ENCODE measurements at regions not wholly inside any gene's neighbourhood (a gene's known extent, or its start where the extent isn't known, plus 50 kb on each side); places are given as distances from the start of the nearest gene placed in this dataset.
"Not testable (repeated sequence)": the region's sequence is repeated elsewhere in the genome, so short reads cannot be mapped to it uniquely, and the experiment has no call there.

DNA sequence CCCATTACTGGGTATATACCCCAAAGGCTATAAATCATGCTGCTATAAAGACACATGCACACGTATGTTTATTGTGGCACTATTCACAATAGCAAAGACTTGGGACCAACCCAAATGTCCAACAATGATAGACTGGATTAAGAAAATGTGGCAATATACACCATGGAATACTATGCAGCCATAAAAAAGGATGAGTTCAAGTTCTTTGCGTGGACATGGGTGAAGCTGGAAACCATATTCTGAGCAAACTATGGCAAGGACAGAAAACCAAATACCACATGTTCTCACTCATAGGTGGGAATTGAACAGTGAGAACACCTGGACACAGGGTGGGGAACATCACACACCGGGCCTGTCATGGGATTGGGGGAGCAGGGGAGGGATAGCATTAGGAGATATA is 54.4 kb upstream of the MUCL1 start:
- POLR2A ChIA-PET (ENCODE audit: unreplicated experiment); H3K4me1 ChIP-seq (replicated peaks; ENCODE audit: insufficient read depth); H3K9me3 ChIP-seq (ENCODE audit: insufficient read depth, low read depth); H3K4me2 ChIP-seq; H3K79me2 ChIP-seq (ENCODE audit: low read depth); H3K36me3 ChIP-seq (ENCODE audit: low read depth); H3K27ac ChIP-seq; BruUV-seq (replicated peaks); DNase-seq; H3K4me3 ChIP-seq; CTCF ChIA-PET; H3K9me2 ChIP-seq (ENCODE audit: insufficient read depth); H3F3A ChIP-seq (ENCODE audit: insufficient read depth, low read depth); H2AFZ ChIP-seq; H4K20me1 ChIP-seq (ENCODE audit: insufficient read depth); intact Hi-C loops (cut with micrococcal nuclease; ENCODE audit: unreplicated experiment): not testable (repeated sequence)
- H3K27me3 ChIP-seq (ENCODE audit: insufficient read depth, low read depth) = 0 out of 2 replicates have a peak, but pooled peaks cover 17% of the 10 kb centered on the region

DNA sequence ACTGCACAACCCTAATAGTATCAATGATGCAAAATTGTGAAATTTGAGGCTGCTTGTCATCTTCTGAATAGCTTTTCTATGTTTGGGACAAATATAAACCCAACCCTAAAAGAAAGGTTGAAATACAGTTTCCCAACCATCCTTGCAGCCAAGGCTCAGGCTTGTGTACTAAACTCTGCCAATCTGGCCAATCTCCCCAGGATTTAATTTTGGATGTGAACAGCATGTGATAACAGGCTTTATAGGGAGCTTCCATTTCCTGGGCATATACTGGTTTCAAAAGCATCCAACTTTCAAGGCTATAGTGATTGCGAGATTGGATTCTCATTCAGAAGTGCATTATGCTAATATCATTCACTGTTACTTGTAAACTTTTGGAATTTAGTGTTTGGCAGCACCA is 55.7 kb upstream of the MUCL1 start:
- Histone ChIP-seq H3K27ac (no peak overlapping the region), H3F3A (ENCODE audit: insufficient read depth, low read depth) (no peaks in the 10 kb centered on the region), H3K79me2 (ENCODE audit: low read depth) (no peaks in the 10 kb centered on the region), H3K4me2 (no peak overlapping the region), H3K4me1 (replicated peaks; ENCODE audit: insufficient read depth) (no peaks in the 10 kb centered on the region), H3K9me3 (ENCODE audit: insufficient read depth, low read depth) (no peaks in the 10 kb centered on the region), H3K27me3 (ENCODE audit: insufficient read depth, low read depth) (0 out of 2 replicates have a peak, but pooled peaks cover 11% of the 10 kb centered on the region), H2AFZ (no peak overlapping the region), H3K9me2 (ENCODE audit: insufficient read depth) (no peaks in the 10 kb centered on the region), H4K20me1 (ENCODE audit: insufficient read depth) (no peaks in the 10 kb centered on the region), H3K36me3 (ENCODE audit: low read depth) (no peaks in the 10 kb centered on the region), H3K4me3 (no peak overlapping the region)
- no peak for DNase-seq
- no peak for TF ChIP-seq EZH2 (IDR thresholded peaks at IDR 0.05; ENCODE audit: low read depth)
- TF ChIP-seq, protein P1, sequence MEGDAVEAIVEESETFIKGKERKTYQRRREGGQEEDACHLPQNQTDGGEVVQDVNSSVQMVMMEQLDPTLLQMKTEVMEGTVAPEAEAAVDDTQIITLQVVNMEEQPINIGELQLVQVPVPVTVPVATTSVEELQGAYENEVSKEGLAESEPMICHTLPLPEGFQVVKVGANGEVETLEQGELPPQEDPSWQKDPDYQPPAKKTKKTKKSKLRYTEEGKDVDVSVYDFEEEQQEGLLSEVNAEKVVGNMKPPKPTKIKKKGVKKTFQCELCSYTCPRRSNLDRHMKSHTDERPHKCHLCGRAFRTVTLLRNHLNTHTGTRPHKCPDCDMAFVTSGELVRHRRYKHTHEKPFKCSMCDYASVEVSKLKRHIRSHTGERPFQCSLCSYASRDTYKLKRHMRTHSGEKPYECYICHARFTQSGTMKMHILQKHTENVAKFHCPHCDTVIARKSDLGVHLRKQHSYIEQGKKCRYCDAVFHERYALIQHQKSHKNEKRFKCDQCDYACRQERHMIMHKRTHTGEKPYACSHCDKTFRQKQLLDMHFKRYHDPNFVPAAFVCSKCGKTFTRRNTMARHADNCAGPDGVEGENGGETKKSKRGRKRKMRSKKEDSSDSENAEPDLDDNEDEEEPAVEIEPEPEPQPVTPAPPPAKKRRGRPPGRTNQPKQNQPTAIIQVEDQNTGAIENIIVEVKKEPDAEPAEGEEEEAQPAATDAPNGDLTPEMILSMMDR (conservative IDR thresholded peaks at IDR 0.05) = no peak
- CTCF ChIA-PET = no interaction called here
- no TSS peak for BruUV-seq (replicated peaks)
- POLR2A ChIA-PET (ENCODE audit: unreplicated experiment) = no interaction called here
- intact Hi-C loops (cut with micrococcal nuclease; ENCODE audit: unreplicated experiment) = no loop called here

DNA sequence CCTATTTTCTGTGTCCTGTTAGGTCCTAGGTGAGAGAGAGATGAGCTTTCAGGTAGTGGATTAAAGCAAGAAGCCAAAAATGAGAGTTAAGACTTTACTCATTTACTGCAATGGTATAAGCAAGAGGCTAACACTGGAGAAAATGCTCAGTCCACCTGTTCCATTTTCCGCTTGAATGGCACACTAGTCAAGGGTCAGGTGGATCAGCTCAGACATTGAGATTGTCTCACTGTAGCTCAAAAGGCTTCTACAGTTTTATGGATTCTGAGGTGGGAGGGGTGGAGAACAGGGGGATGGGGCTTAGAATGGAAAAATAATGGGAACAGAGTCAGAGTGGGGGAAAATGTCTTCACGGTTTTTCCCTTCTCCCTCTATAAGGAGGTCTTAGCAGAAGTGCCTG is 57.3 kb upstream of the MUCL1 start:
- intact Hi-C loops (cut with micrococcal nuclease; ENCODE audit: unreplicated experiment) = no loop called here
- CTCF ChIA-PET = no interaction called here
- Histone ChIP-seq H3F3A (ENCODE audit: insufficient read depth, low read depth) (no peaks in the 10 kb centered on the region), H3K27me3 (ENCODE audit: insufficient read depth, low read depth) (0 out of 2 replicates have a peak, but pooled peaks cover 1% of the 10 kb centered on the region), H3K4me3 (no peak overlapping the region), H3K9me3 (ENCODE audit: insufficient read depth, low read depth) (no peaks in the 10 kb centered on the region), H2AFZ (no peak overlapping the region), H3K79me2 (ENCODE audit: low read depth) (no peaks in the 10 kb centered on the region), H4K20me1 (ENCODE audit: insufficient read depth) (no peaks in the 10 kb centered on the region), H3K9me2 (ENCODE audit: insufficient read depth) (no peaks in the 10 kb centered on the region), H3K27ac (no peak overlapping the region), H3K4me1 (replicated peaks; ENCODE audit: insufficient read depth) (no peaks in the 10 kb centered on the region), H3K36me3 (ENCODE audit: low read depth) (no peaks in the 10 kb centered on the region), H3K4me2 (no peak overlapping the region)
- no peak for DNase-seq
- no TSS peak for BruUV-seq (replicated peaks)
- POLR2A ChIA-PET (ENCODE audit: unreplicated experiment) = no interaction called here
- TF ChIP-seq EZH2 (IDR thresholded peaks at IDR 0.05; ENCODE audit: low read depth) = no peak
- TF ChIP-seq, protein P1 (conservative IDR thresholded peaks at IDR 0.05) = no peak

DNA sequence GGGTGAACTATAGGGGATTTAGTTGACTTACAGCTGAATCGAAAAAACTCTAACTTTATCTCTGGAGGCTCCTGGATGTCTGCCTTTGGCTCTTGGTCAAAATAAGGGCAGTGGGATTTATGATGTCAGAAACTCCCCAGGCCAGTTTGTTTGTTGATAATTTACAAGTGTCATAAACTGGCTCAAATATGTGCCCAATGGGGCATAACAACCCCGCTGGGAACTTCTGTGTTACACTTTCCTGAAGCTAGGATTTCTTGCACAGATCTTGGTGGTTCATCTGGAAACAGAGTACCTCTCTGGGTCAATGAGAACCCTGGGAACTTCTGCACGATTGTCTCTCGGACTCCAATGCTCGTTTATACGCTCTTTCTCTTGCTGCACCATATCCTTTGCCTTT is 58.7 kb upstream of the MUCL1 start:
- Histone ChIP-seq H3K4me1 (replicated peaks; ENCODE audit: insufficient read depth) (no peaks in the 10 kb centered on the region), H3K27me3 (ENCODE audit: insufficient read depth, low read depth) (no peaks in the 10 kb centered on the region), H3K36me3 (ENCODE audit: low read depth) (no peaks in the 10 kb centered on the region), H3K9me2 (ENCODE audit: insufficient read depth) (no peaks in the 10 kb centered on the region), H3K4me2 (no peak overlapping the region), H4K20me1 (ENCODE audit: insufficient read depth) (no peaks in the 10 kb centered on the region), H3K9me3 (ENCODE audit: insufficient read depth, low read depth) (no peaks in the 10 kb centered on the region), H3F3A (ENCODE audit: insufficient read depth, low read depth) (no peaks in the 10 kb centered on the region), H3K79me2 (ENCODE audit: low read depth) (no peaks in the 10 kb centered on the region), H3K4me3 (no peak overlapping the region), H2AFZ (no peak overlapping the region), H3K27ac (no peak overlapping the region)
- DNase-seq = no peak
- ChIA-PET CTCF (no interaction called here), POLR2A (ENCODE audit: unreplicated experiment) (no interaction called here)
- TF ChIP-seq, protein P1 (conservative IDR thresholded peaks at IDR 0.05) = no peak
- no peak for TF ChIP-seq EZH2 (IDR thresholded peaks at IDR 0.05; ENCODE audit: low read depth)
- BruUV-seq (replicated peaks) = no TSS peak
- intact Hi-C loops (cut with micrococcal nuclease; ENCODE audit: unreplicated experiment) = no loop called here
